HEK293T (cell line): ENCODE measurements at regions not wholly inside any gene's neighbourhood (a gene's known extent, or its start where the extent isn't known, plus 50 kb on each side); places are given as distances from the start of the nearest gene placed in this dataset.

Experiments
- BHLHE40 ChIP-seq: fragments of 450-650 bp; IDR thresholded peaks from 2 replicates; pipeline ENCODE4 v1.6.1; 2016; ENCODE audit warnings: mild to moderate bottlenecking, moderate library complexity, borderline replicate concordance
- CTBP1 ChIP-seq: fragments of 450-650 bp; IDR thresholded peaks from 2 replicates; pipeline ENCODE4 v1.6.1; 2016; ENCODE audit warnings: borderline replicate concordance
- ELF4 ChIP-seq: fragments of 450-650 bp; IDR thresholded peaks from 2 replicates; pipeline ENCODE4 v1.6.1; 2017; ENCODE audit warnings: antibody characterized with exemption
- FOXA1 ChIP-seq: fragments of 450-650 bp; IDR thresholded peaks from 2 replicates; pipeline ENCODE4 v1.6.1; 2016; ENCODE audit warnings: mild to moderate bottlenecking
- FOXK2 ChIP-seq: fragments of 450-650 bp; IDR thresholded peaks from 2 replicates; pipeline ENCODE4 v1.6.1; 2016; ENCODE audit warnings: mild to moderate bottlenecking
- FOXM1 ChIP-seq: fragments of 450-650 bp; IDR thresholded peaks from 2 replicates; pipeline ENCODE4 v1.6.1; 2017; ENCODE audit warnings: mild to moderate bottlenecking, borderline replicate concordance
- L3MBTL2 ChIP-seq: fragments of 450-650 bp; conservative IDR thresholded peaks from 2 replicates; pipeline ENCODE4 v1.6.1; 2016; ENCODE audit warnings: mild to moderate bottlenecking
- NFRKB ChIP-seq: fragments of 450-650 bp; IDR thresholded peaks from 2 replicates; pipeline ENCODE4 v1.6.1; 2016; ENCODE audit warnings: mild to moderate bottlenecking, moderate library complexity
- SP1 ChIP-seq: fragments of 450-650 bp; IDR thresholded peaks from 2 replicates; pipeline ENCODE4 v1.6.1; 2017
- SUZ12 ChIP-seq: fragments of 450-650 bp; IDR thresholded peaks from 2 replicates; pipeline ENCODE4 v1.6.1; 2016; ENCODE audit warnings: mild to moderate bottlenecking
- TARDBP ChIP-seq: fragments of 450-650 bp; IDR thresholded peaks from 2 replicates; pipeline ENCODE4 v1.6.1; 2016
- ZNF384 ChIP-seq: fragments of 450-650 bp; IDR thresholded peaks from 2 replicates; pipeline ENCODE4 v1.6.1; 2016
- TF ChIP-seq, protein P1 (sequence below): fragments of 450-650 bp; IDR thresholded peaks from 2 replicates; pipeline ENCODE4 v1.6.1; 2016

DNA sequence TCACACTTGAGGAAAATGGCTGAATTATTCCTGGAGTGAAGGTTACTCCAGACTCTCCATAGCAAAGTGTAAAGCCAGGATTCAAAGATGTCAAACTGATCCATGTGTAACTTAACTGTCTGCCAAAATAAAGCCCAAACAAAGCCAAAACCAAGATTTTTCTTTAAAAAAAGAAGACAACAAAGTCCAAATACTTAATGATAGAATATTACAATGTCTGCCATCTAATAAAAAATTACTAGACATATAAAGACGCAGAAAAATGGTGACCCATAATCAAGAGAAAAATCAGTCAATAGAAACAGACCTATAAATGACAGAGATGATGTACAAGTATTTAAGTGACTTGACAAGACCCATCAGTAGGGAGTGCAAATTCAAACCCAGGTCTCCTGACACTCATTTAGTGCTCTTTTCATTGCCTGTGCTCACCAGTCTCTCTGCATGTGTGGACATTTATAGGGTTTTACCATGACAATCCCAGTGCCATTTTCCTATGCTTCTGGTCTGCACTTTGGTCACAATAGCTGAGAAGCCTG lies 85.1 kb upstream of the HES1 start:
- no peak for TF ChIP-seq NFRKB
- no peak for TF ChIP-seq FOXM1
- no peak for TF ChIP-seq BHLHE40
- TF ChIP-seq SP1, result no peak
- TF ChIP-seq TARDBP, result no peak
- no peak for TF ChIP-seq ELF4
- TF ChIP-seq, protein P1, sequence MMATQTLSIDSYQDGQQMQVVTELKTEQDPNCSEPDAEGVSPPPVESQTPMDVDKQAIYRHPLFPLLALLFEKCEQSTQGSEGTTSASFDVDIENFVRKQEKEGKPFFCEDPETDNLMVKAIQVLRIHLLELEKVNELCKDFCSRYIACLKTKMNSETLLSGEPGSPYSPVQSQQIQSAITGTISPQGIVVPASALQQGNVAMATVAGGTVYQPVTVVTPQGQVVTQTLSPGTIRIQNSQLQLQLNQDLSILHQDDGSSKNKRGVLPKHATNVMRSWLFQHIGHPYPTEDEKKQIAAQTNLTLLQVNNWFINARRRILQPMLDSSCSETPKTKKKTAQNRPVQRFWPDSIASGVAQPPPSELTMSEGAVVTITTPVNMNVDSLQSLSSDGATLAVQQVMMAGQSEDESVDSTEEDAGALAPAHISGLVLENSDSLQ, result no peak
- no peak for TF ChIP-seq FOXK2
- TF ChIP-seq FOXA1, result no peak
- no peak for TF ChIP-seq L3MBTL2
- no peak for TF ChIP-seq CTBP1
- TF ChIP-seq ZNF384, result no peak
- TF ChIP-seq SUZ12, result no peak
